ENCODE measurements at regions not wholly inside any gene's neighbourhood (a gene's known extent, or its start where the extent isn't known, plus 50 kb on each side); places are given as distances from the start of the nearest gene placed in this dataset.
"Not testable (repeated sequence)": the region's sequence is repeated elsewhere in the genome, so short reads cannot be mapped to it uniquely, and the experiment has no call there.

DNA sequence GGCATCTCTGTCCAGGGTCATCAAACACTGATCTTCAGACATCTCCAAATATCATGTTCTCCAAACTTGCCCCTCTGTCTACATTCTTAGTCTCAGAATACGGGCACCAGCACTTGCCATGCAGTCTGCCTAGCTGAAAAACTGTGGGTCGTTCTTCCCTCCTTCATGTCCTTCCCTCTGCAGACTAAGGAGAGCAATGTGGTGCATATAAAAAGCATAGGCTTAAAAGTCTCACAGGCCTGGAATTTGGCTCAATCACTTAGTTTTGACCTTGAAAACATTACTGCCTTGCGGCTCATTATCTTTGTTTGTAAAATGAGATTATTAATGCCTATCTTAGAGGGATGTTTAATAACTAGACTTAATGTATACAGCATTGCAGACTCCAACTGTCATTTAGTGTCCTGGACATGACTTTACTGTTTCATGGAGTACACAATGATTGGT is 362.8 kb downstream of the NPR3 start:
- DNase-seq = no peak

- no peak for DNase-seq
Measured at GRCh38 chr5:33074548-33074947, 363.4 kb downstream of the NPR3 start.

DNA sequence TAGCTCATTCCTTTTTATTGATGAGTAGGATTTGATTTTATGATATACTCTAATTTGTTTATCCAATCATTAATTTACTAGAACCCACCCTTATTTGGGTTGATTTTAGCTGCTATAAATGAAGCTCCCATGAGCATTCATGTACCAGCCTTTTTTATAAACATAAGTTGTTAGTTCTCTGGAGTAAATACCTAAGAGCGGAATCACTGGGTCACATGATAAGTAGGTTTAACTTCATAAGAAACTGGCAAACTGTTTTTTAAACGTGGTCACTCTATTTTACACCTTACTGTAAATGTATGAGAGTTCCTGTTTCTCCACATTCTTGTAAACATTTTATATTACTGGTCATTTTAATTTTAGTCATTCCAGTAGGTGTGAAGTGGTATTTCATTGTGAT is 364.6 kb downstream of the NPR3 start:
- no peak for DNase-seq

- DNase-seq = no peak
Measured at GRCh38 chr5:33079548-33079947, 361.2 kb upstream of the TARS1 start.

GRCh38 chr5:33080287-33080686 is 360.5 kb upstream of the TARS1 start:
- DNase-seq = no peak

- DNase-seq = no peak
Measured at GRCh38 chr5:33088176-33088575, 352.6 kb upstream of the TARS1 start.

DNA sequence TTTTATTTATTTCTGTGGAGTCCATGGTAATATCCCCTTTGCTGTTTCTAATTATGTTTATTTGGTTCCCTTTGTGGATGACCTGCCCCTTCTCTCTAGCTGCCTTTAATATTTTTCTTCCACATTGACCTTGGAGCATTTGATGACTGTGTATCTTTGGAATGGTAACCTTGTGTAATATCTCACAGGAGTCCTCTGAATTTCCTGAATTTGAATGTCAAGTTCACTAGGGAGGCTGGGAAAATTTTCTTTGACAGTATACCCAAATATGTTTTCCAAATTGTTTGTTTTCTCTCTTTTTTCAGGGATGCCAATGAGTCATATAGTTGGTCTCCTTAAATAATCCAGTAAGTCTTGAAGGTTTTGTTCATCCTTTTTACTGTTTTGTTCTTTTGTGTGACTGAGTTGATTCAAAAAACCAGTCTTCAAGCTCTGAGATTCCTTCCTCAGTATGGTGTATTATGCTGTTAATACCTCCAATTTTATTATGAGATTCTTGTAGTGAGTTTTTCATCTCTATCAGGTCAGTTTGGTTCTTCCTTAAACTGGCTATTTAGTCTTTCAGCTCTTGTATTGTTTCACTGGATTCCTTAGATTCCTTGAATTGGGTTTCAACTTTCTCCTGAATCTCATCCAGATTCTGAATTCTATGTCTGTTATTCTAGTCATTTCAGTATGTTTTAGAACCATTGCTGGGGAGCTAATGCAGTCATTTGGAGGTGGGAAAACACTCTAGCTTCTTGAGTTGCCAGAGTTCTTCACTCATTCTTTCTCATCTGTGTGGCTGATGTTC is 349.0 kb upstream of the TARS1 start:
- DNase-seq = no peak

GRCh38 chr5:33092719-33093118 is 348.0 kb upstream of the TARS1 start:
- no peak for DNase-seq

DNA sequence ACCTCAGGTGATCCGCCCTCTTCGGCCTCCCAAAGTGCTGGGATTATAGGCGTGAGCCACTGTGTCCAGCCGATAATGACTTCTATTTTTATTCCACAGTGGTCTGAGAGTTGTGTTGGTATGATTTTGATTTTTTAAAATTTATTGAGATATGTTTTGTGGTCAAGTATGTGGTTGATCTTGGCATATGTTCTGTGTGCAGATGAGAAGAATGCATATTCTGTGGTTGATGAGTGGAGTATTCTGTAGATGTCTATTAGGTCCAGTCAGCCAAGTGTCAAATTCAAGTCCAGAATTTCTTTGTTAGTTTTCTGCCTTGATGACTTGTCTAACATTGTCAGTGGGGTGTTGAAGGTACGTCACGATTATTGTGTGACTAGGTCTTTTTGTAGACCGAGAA is 338.2 kb upstream of the TARS1 start:
- DNase-seq = no peak

DNA sequence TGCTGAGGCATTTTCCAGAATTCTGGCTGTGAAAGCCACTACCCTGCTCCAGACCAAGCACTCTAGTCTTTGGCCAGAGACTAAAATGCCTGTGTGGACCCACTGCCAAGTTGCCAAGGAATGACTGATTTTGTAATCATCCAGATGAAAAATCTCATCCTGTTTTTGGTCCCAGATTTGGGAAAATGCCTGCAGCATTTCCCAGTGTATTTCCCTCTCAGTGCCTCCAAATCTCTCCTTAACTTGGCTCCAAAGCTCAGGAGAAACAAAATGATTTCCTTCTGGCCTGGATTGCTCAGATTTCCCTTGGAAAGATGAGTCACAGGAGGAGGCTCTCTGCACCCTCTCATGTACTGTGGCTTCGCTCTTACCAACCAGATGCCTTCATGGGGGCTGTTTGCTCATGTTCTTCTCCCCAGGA is 335.2 kb upstream of the TARS1 start:
- no peak for DNase-seq

DNA sequence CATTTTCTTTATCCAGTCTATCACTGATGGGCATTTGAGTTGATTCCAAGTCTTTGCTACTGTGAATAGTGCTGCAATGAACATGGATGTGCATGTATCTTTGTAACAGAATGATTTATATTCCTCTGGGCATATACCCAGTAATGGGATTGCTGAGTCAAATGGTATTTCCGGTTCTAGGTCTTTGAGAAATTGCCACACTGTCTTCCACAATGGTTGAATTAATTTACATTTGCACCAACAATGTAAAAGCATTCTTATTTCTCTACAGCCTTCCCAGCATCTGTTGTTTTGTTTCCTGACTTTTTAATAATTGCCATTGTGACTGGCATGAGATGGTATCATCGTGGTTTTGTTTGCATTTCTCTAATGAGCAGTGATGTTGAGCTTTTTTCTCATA is 330.3 kb upstream of the TARS1 start:
- not testable (repeated sequence) for DNase-seq

DNA sequence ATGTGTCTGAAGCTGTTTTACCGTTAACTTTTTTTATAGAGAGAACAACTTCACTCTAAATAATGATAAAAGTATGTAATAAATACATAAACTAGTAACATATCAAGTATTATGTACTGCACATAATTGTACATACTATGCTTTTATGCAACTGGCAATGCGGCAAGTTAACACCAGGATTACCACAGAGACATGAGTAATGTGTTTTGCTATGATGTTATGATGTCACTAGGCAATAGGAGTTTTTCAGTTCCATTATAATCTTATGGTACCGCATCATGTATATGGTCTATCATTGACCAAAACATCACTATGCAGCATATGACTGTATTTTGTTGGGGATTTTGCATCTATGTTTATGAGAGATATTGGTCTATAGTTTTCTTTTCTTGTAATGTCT is 326.4 kb upstream of the TARS1 start:
- no peak for DNase-seq

DNA sequence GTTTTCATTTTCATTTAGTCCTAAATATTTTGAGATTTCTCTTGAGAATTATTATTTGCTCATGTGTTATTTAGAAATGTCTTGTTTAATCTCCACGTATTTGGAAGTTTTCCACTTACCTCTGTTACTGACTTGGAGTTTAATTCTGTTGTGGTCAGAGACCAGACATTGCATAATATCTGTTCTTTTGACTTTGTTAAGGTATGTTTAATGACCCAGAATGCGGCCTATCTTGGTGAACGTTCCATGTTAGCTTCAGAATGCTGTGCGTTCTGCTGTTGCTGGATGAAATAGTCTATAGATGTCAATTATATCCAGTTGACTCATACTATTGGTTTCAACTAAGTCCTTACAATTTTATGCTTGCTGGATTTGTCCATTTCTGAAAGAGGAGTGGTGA is 325.3 kb upstream of the TARS1 start:
- DNase-seq = no peak

- no peak for DNase-seq
Measured at GRCh38 chr5:33118761-33119415, 321.9 kb upstream of the TARS1 start.

DNA sequence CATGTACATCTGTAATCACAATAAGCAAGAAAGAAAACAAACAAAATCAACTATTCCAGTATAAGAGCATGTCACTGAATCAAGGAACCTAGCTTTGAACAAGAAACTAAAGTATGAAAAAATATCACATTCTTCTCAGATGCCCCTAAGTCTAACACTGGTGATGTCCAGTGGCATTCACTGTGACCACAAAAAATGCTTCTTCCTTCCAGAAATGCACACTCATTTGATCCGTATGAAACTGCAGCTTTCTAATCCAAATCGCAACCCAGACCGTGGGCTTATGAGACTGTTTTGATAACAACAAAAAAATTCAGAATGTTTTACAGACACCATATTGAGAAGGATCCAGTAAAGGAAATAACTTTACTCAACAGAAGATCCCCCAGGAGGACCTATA is 320.1 kb upstream of the TARS1 start:
- DNase-seq = no peak

DNA sequence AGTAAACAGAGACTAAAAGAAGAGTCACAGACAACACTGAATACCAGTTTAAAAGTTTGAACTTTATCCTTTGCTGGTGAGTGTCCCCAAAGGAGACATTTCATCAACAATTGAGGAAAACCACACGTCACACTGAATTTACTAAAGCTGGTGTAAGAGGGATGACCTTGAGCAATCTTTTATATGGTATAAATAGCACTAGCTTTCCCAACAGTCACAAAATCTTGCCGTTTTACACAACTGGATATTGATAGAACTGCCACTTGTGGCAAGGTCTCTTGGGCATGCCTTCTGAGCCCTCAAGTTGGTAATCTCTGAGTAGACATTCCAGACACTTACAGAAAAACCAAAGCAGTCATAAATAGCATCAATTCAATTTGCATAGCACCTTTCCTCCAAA is 311.5 kb upstream of the TARS1 start:
- no peak for DNase-seq

GRCh38 chr5:33136785-33137184 is 304.0 kb upstream of the TARS1 start:
- no peak for DNase-seq

DNA sequence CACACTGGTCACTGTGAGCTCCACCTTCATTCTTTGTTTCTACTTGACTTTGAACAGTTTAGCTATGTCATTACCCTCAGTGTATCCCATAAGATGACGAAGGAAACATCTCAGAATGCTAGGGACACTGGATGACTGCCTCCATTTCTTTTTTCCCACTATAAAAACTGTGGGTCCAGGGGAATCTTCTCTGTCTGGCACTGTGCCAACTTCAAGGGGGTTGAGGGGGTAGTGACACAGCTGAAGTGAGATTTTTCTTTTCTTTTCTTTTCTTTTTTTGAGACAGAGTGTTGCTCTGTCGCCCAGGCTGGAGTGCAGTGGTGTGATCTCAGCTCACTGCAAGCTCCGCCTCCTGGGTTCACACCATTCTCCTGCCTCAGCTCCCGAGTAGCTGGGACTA is 302.6 kb upstream of the TARS1 start:
- not testable (repeated sequence) for DNase-seq

- no peak for DNase-seq
Measured at GRCh38 chr5:33143405-33144123, 297.2 kb upstream of the TARS1 start.

DNA sequence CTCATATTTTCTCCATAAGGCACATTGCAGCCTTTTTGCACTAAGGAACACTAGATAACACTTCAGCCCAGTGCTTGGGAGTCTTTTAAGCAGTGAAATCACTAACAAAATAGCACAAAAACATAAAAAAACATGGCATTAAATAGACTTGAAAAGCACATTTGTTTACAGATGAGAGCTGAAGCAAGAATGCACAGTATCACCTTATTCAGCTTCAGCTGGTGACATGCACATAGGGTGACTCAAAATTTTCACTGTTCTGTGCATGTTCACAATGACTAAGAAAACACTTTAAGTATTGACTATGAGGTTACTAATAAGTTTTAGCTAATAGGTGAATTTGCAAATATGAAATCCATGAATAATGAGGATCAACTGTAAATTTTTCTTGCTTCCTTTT is 293.9 kb upstream of the TARS1 start:
- DNase-seq = no peak

GRCh38 chr5:33148076-33148513 is 292.7 kb upstream of the TARS1 start:
- no peak for DNase-seq

DNA sequence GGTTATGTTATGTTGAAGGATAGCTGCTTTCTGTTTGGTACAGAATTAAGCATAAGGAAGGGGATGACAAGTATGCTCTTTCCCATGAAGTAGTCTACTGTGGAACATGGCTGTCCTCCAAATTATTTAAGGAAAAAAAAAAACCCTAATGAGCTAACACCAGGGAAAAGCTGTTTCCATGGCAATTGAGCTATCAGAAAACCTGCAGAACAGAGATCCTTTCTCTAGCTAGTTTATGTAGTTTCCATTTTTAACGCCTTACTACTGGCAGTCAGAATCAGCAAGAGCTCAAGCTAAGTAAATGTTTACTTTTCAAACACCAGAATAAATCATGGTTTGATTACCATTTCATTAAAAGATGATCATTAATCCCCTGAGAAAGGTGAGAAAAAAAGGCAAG is 287.4 kb upstream of the TARS1 start:
- DNase-seq = no peak

GRCh38 chr5:33153831-33154230 is 286.9 kb upstream of the TARS1 start:
- DNase-seq = no peak

GRCh38 chr5:33160871-33161270 is 279.9 kb upstream of the TARS1 start:
- DNase-seq = no peak
